Keratinocyte (primary cell): ENCODE measurements at regions not wholly inside any gene's neighbourhood (a gene's known extent, or its start where the extent isn't known, plus 50 kb on each side); places are given as distances from the start of the nearest gene placed in this dataset.

Experiments used
- DNase-seq: peaks from one replicate; pipeline ENCODE4 v3.0.0-alpha.2; 2011; ENCODE audit warnings: low read depth, missing footprints, low spot score
- FAIRE-seq: peaks from 2 replicates; lab custom pipeline; 2011; peaks lifted over from hg19 to GRCh38; lab: Jason Lieb, UNC
- H2AFZ ChIP-seq: 2 replicates; pipeline ENCODE4 v1.6.0; 2012; ENCODE audit warnings: low read length, control low read depth, inconsistent platforms; ENCODE audit not compliant: control insufficient read depth
- H3K27ac ChIP-seq: 2 replicates; pipeline ENCODE4 v1.5.1; 2011; ENCODE audit warnings: low read length; ENCODE audit not compliant: control insufficient read depth, insufficient read depth
- H3K27me3 ChIP-seq: 3 replicates; pipeline ENCODE4 v1.6.0; 2011; ENCODE audit warnings: low read length; ENCODE audit not compliant: control insufficient read depth, insufficient read depth; ENCODE audit errors: extremely low read depth
- H3K36me3 ChIP-seq, 2 experiments: 2 replicates in 1 of 2; 3 replicates in 1 of 2; pipeline ENCODE4 v1.5.1; 2011; ENCODE audit warnings: low read length in 2 of 2, mild to moderate bottlenecking in 1 of 2; ENCODE audit not compliant: control insufficient read depth in 2 of 2, insufficient read depth in 2 of 2; ENCODE audit errors: extremely low read depth in 1 of 2
- H3K4me1 ChIP-seq: 3 replicates; pipeline ENCODE4 v1.5.1; 2011; ENCODE audit warnings: low read length; ENCODE audit not compliant: control insufficient read depth, insufficient read depth; ENCODE audit errors: extremely low read depth
- H3K4me2 ChIP-seq: 3 replicates; pipeline ENCODE4 v1.6.0; 2011; ENCODE audit warnings: low read depth, low read length; ENCODE audit not compliant: control insufficient read depth, insufficient read depth; ENCODE audit errors: extremely low read depth
- H3K4me3 ChIP-seq, 3 experiments: fragments of 200-600 bp in 1 of 3; sonication (generic) in 1 of 3; 2 replicates in 2 of 3; 3 replicates in 1 of 3; pipeline ENCODE4 v1.5.1; 2011 to 2016; ENCODE audit warnings: low read length in 3 of 3, mild to moderate bottlenecking in 3 of 3, control low read depth in 2 of 3, inconsistent platforms in 1 of 3, low read depth in 1 of 3, mixed read lengths in 1 of 3, mixed run types in 1 of 3, moderate library complexity in 1 of 3; ENCODE audit not compliant: control insufficient read depth in 2 of 3, insufficient read depth in 2 of 3; ENCODE audit errors: extremely low read depth in 1 of 3
- H3K79me2 ChIP-seq: 2 replicates; pipeline ENCODE4 v1.6.0; 2012; ENCODE audit warnings: low read length; ENCODE audit not compliant: control insufficient read depth, insufficient read depth
- H3K9ac ChIP-seq: 3 replicates; pipeline ENCODE4 v1.6.0; 2011; ENCODE audit warnings: low read length; ENCODE audit not compliant: control insufficient read depth, insufficient read depth; ENCODE audit errors: extremely low read depth
- H3K9me1 ChIP-seq: 3 replicates; pipeline ENCODE4 v1.6.0; 2011; ENCODE audit warnings: low read length; ENCODE audit not compliant: control insufficient read depth, insufficient read depth; ENCODE audit errors: extremely low read depth
- H3K9me3 ChIP-seq: 2 replicates; pipeline ENCODE4 v1.5.1; 2012; ENCODE audit warnings: low read depth, low read length; ENCODE audit not compliant: control insufficient read depth
- H4K20me1 ChIP-seq: 3 replicates; pipeline ENCODE4 v1.6.0; 2011; ENCODE audit warnings: low read length; ENCODE audit not compliant: control insufficient read depth, insufficient read depth; ENCODE audit errors: extremely low read depth
- CTCF ChIP-seq, 3 experiments: IDR thresholded peaks in 1 of 3; conservative IDR thresholded peaks in 1 of 3; optimal IDR thresholded peaks in 1 of 3; 2 replicates in 2 of 3; 3 replicates in 1 of 3; pipeline versions ENCODE3 to v1.5.1; 2011; ENCODE audit warnings: low read length in 3 of 3, mild to moderate bottlenecking in 3 of 3, moderate library complexity in 2 of 3, control low read depth in 1 of 3, inconsistent platforms in 1 of 3; ENCODE audit not compliant: insufficient read depth in 2 of 3; ENCODE audit errors: extremely low read depth in 1 of 3
- EZH2 ChIP-seq: IDR thresholded peaks from one replicate; pipeline ENCODE4 v1.6.1; 2012; ENCODE audit warnings: inconsistent platforms, mild to moderate bottlenecking, low read length, moderate library complexity
- dilution Hi-C: fragments of 300-500 bp; cut with MboI; formaldehyde crosslinking; loops from one replicate; pipeline ENCODE4 v1.7.0; 2020; ENCODE audit warnings: low sequenced_read_pairs; ENCODE audit not compliant: extremely low pct_ligation_motif_present

- dilution Hi-C loops = no loop called here
- FAIRE-seq (peak; percentile 94), DNase-seq (no peak)
- Histone ChIP-seq H3K36me3 (no peaks in the 10 kb centered on the region), H3K4me1 (peaks cover 54% of the 10 kb centered on the region), H2AFZ (peak overlapping the region; percentile 14), H3K9me3 (no peaks in the 10 kb centered on the region), H3K27me3 (no peaks in the 10 kb centered on the region), H3K79me2 (no peaks in the 10 kb centered on the region), H3K4me2 (peak overlapping the region; percentile 42), H3K4me3 (no peak overlapping the region), H3K9me1 (no peaks in the 10 kb centered on the region), H4K20me1 (no peaks in the 10 kb centered on the region), H3K27ac (peak overlapping the region; percentile 65), H3K9ac (no peak overlapping the region)
- no peak for TF ChIP-seq EZH2
- no peak for TF ChIP-seq CTCF (optimal IDR thresholded peaks at IDR 0.05 in 1 of 3, IDR thresholded peaks at IDR 0.05 in 1 of 3, conservative IDR thresholded peaks at IDR 0.05 in 1 of 3; ENCODE audit: extremely low read depth in 1 of 3, insufficient read depth in 2 of 3, low read length in 3 of 3)
These were observed 187.5 kb upstream of the ECI2 start for GRCh38 chr6:4322846-4323309.

- no peaks in the 10 kb centered on the region for H4K20me1 ChIP-seq
- H3K4me2 ChIP-seq = peak overlapping the region; percentile 42
- dilution Hi-C loops = no loop called here
- H3K27me3 ChIP-seq = no peaks in the 10 kb centered on the region
- no peaks in the 10 kb centered on the region for H3K79me2 ChIP-seq
- H3K27ac ChIP-seq = peak overlapping the region; percentile 97
- TF ChIP-seq EZH2 = no peak
- no peak for TF ChIP-seq CTCF (optimal IDR thresholded peaks at IDR 0.05 in 1 of 3, IDR thresholded peaks at IDR 0.05 in 1 of 3, conservative IDR thresholded peaks at IDR 0.05 in 1 of 3; ENCODE audit: extremely low read depth in 1 of 3, insufficient read depth in 2 of 3, low read length in 3 of 3)
- no peak overlapping the region for H2AFZ ChIP-seq
- no peak for DNase-seq
- H3K9me3 ChIP-seq = no peaks in the 10 kb centered on the region
- H3K4me3 ChIP-seq = no peak overlapping the region
- H3K9ac ChIP-seq = no peak overlapping the region
- no peak for FAIRE-seq
- no peaks in the 10 kb centered on the region for H3K9me1 ChIP-seq
- peaks cover 60% of the 10 kb centered on the region for H3K4me1 ChIP-seq
- no peaks in the 10 kb centered on the region for H3K36me3 ChIP-seq
These were observed 186.9 kb upstream of the ECI2 start for GRCh38 chr6:4322134-4322845.
